ENCODE measurements at regions not wholly inside any gene's neighbourhood (a gene's known extent, or its start where the extent isn't known, plus 50 kb on each side); places are given as distances from the start of the nearest gene placed in this dataset.
A peak's percentile ranks its signal among the peaks of the same experiment; 100 is the strongest.
"Not testable (repeated sequence)": the region's sequence is repeated elsewhere in the genome, so short reads cannot be mapped to it uniquely, and the experiment has no call there.

GRCh38 chr2:133882159-133882558, 313.9 kb upstream of the NCKAP5 start:
- DNase-seq (ENCODE audit: low read depth in 2 of 2): not testable (repeated sequence)

- no peak for DNase-seq (ENCODE audit: low read depth in 2 of 2)
These were observed 316.6 kb upstream of the NCKAP5 start for GRCh38 chr2:133884739-133885381.

- no peak for DNase-seq (ENCODE audit: low read depth in 2 of 2)
These were observed 317.6 kb upstream of the NCKAP5 start for GRCh38 chr2:133885847-133886246.

- DNase-seq (ENCODE audit: low read depth in 2 of 2): peak; percentile 12 to 21
These were observed 318.7 kb upstream of the NCKAP5 start for GRCh38 chr2:133886735-133887675.

- no peak for DNase-seq (ENCODE audit: low read depth in 2 of 2)
These were observed 319.4 kb upstream of the NCKAP5 start for GRCh38 chr2:133887676-133888040.

GRCh38 chr2:133888107-133888506, 319.8 kb upstream of the NCKAP5 start:
- DNase-seq (ENCODE audit: low read depth in 2 of 2): no peak

GRCh38 chr2:133888621-133889219, 320.5 kb upstream of the NCKAP5 start:
- no peak for DNase-seq (ENCODE audit: low read depth in 2 of 2)

GRCh38 chr2:133892352-133892913, 324.2 kb upstream of the NCKAP5 start:
- DNase-seq (ENCODE audit: low read depth in 2 of 2): no peak

- no peak for DNase-seq (ENCODE audit: low read depth in 2 of 2)
These were observed 326.2 kb upstream of the NCKAP5 start for GRCh38 chr2:133894429-133894828.

- not testable (repeated sequence) for DNase-seq (ENCODE audit: low read depth in 2 of 2)
These were observed 329.6 kb upstream of the NCKAP5 start for GRCh38 chr2:133897838-133898237.

- DNase-seq (ENCODE audit: low read depth in 2 of 2): no peak
These were observed 332.6 kb upstream of the NCKAP5 start for GRCh38 chr2:133900909-133901308.

GRCh38 chr2:133906396-133906795, 338.1 kb upstream of the NCKAP5 start:
- DNase-seq (ENCODE audit: low read depth in 2 of 2): no peak

GRCh38 chr2:133906926-133907325, 338.7 kb upstream of the NCKAP5 start:
- no peak for DNase-seq (ENCODE audit: low read depth in 2 of 2)

- no peak for DNase-seq (ENCODE audit: low read depth in 2 of 2)
These were observed 339.9 kb upstream of the NCKAP5 start for GRCh38 chr2:133908171-133908570.

- DNase-seq (ENCODE audit: low read depth in 2 of 2): no peak
These were observed 335.7 kb upstream of the MGAT5 start for GRCh38 chr2:133918141-133918540.

GRCh38 chr2:133919285-133919684, 334.6 kb upstream of the MGAT5 start:
- no peak for DNase-seq (ENCODE audit: low read depth in 2 of 2)

- no peak for DNase-seq (ENCODE audit: low read depth in 2 of 2)
These were observed 326.0 kb upstream of the MGAT5 start for GRCh38 chr2:133927894-133928293.

- no peak for DNase-seq (ENCODE audit: low read depth in 2 of 2)
These were observed 317.8 kb upstream of the MGAT5 start for GRCh38 chr2:133936096-133936495.

- DNase-seq (ENCODE audit: low read depth in 2 of 2): no peak
These were observed 317.3 kb upstream of the MGAT5 start for GRCh38 chr2:133936601-133937000.

GRCh38 chr2:133937669-133938068, 316.2 kb upstream of the MGAT5 start:
- no peak for DNase-seq (ENCODE audit: low read depth in 2 of 2)

- DNase-seq (ENCODE audit: low read depth in 2 of 2): no peak
These were observed 313.7 kb upstream of the MGAT5 start for GRCh38 chr2:133940134-133940533.

- no peak for DNase-seq (ENCODE audit: low read depth in 2 of 2)
These were observed 312.2 kb upstream of the MGAT5 start for GRCh38 chr2:133941666-133942065.

Measured in activated CD4-positive, alpha-beta T cell treated with anti-CD3 and anti-CD28 coated beads for 24 hours (primary cell).